Transverse colon (tissue), 4 donors: ENCODE measurements at regions not wholly inside any gene's neighbourhood (a gene's known extent, or its start where the extent isn't known, plus 50 kb on each side); places are given as distances from the start of the nearest gene placed in this dataset.

Source experiments
- CTCF ChIP-seq, 5 experiments: fragments of 200-600 bp in 3 of 5; fragments of 450-650 bp in 2 of 5; sonication (generic) in 3 of 5; IDR thresholded peaks; 1 replicate in 2 of 5; 2 replicates in 3 of 5; pipeline ENCODE4 v1.5.1; 2016 to 2017; ENCODE audit warnings: antibody characterized with exemption in 5 of 5, inconsistent platforms in 3 of 5, mild to moderate bottlenecking in 2 of 5, moderate library complexity in 1 of 5
- POLR2AphosphoS5 ChIP-seq, 3 donors: sonication (generic); formaldehyde crosslinking; IDR thresholded peaks; one replicate each; pipeline ENCODE4 v1.6.1; 2016; ENCODE audit warnings: antibody characterized with exemption in 3 of 3

GRCh38 chr10:71090801-71091200, 121.6 kb upstream of the UNC5B start:
- TF ChIP-seq CTCF (IDR thresholded peaks at IDR 0.05) = no peak
- TF ChIP-seq POLR2AphosphoS5 (IDR thresholded peaks at IDR 0.05) = no peak
